Esophagus squamous epithelium (tissue), 5 donors: ENCODE measurements at regions not wholly inside any gene's neighbourhood (a gene's known extent, or its start where the extent isn't known, plus 50 kb on each side); places are given as distances from the start of the nearest gene placed in this dataset.

ENCODE experiments used
- DNase-seq: peaks from one replicate; lab custom pipeline; 2025; lab: John Stamatoyannopoulos, UW
- H3K27ac ChIP-seq, 4 donors: fragments of 200-600 bp; sonication (generic); one replicate each; pipeline ENCODE4 v1.5.1; 2016 to 2019; ENCODE audit warnings: mild to moderate bottlenecking in 1 of 4
- H3K27me3 ChIP-seq, 4 donors: fragments of 200-600 bp; sonication (generic); 1 replicate in 3 of 4; 2 replicates in 1 of 4; pipeline versions ENCODE4 v1.5.1 to v1.6.0; 2017 to 2021; ENCODE audit warnings: antibody characterized with exemption in 1 of 4
- H3K36me3 ChIP-seq, 3 donors: fragments of 200-600 bp; sonication (generic); one replicate each; pipeline ENCODE4 v1.5.1; 2016 to 2019
- H3K4me1 ChIP-seq, 3 donors: fragments of 200-600 bp; sonication (generic); one replicate each; pipeline ENCODE4 v1.5.1; 2017 to 2019
- H3K4me3 ChIP-seq, 4 donors: fragments of 200-600 bp; sonication (generic); 1 replicate in 3 of 4; 2 replicates in 1 of 4; pipeline ENCODE4 v1.5.1; 2016 to 2019; ENCODE audit warnings: mild to moderate bottlenecking in 2 of 4, moderate library complexity in 1 of 4
- H3K9me3 ChIP-seq, 3 donors: fragments of 200-600 bp; sonication (generic); one replicate each; pipeline ENCODE4 v1.5.1; 2016 to 2019
- POLR2A ChIP-seq, 4 donors: fragments of 450-650 bp; IDR thresholded peaks; one replicate each; pipeline ENCODE4 v1.6.1; 2017; ENCODE audit warnings: antibody characterized with exemption in 4 of 4, mild to moderate bottlenecking in 4 of 4, moderate library complexity in 3 of 4
- WGBS, 2 donors: methylation state at CpG; one replicate each; pipeline ENCODE4 v1.1.5; 2018; 5-methylcytosine and 5-hydroxymethylcytosine counted together
- intact Hi-C: fragments of 100-400 bp; cut with DNase I; formaldehyde crosslinking; loops from one replicate; pipeline ENCODE4 v1.15.0; 2022
- TF ChIP-seq, protein P1 (sequence below), 6 experiments: fragments of 450-650 bp in 4 of 6; fragments of 200-600 bp in 2 of 6; sonication (generic) in 2 of 6; IDR thresholded peaks; one replicate each; pipeline ENCODE4 v1.5.1; 2016 to 2019; ENCODE audit warnings: antibody characterized with exemption in 6 of 6, mild to moderate bottlenecking in 4 of 6, moderate library complexity in 4 of 6
- donor health status: DM: yes; HTN: yes; CAD: no.

GRCh38 chr5:86814907-86815306, 197.2 kb downstream of the COX7C start:
- H3K27me3 ChIP-seq: no peaks in the 10 kb centered on the region
- no peak overlapping the region for H3K4me3 ChIP-seq
- no peaks in the 10 kb centered on the region for H3K4me1 ChIP-seq
- no peaks in the 10 kb centered on the region for H3K9me3 ChIP-seq
- no peak for DNase-seq
- no peaks in the 10 kb centered on the region for H3K36me3 ChIP-seq
- TF ChIP-seq POLR2A (IDR thresholded peaks at IDR 0.05): no peak
- TF ChIP-seq, protein P1, sequence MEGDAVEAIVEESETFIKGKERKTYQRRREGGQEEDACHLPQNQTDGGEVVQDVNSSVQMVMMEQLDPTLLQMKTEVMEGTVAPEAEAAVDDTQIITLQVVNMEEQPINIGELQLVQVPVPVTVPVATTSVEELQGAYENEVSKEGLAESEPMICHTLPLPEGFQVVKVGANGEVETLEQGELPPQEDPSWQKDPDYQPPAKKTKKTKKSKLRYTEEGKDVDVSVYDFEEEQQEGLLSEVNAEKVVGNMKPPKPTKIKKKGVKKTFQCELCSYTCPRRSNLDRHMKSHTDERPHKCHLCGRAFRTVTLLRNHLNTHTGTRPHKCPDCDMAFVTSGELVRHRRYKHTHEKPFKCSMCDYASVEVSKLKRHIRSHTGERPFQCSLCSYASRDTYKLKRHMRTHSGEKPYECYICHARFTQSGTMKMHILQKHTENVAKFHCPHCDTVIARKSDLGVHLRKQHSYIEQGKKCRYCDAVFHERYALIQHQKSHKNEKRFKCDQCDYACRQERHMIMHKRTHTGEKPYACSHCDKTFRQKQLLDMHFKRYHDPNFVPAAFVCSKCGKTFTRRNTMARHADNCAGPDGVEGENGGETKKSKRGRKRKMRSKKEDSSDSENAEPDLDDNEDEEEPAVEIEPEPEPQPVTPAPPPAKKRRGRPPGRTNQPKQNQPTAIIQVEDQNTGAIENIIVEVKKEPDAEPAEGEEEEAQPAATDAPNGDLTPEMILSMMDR (IDR thresholded peaks at IDR 0.05): no peak
- H3K27ac ChIP-seq: no peak overlapping the region
- intact Hi-C loops: no loop called here

DNA sequence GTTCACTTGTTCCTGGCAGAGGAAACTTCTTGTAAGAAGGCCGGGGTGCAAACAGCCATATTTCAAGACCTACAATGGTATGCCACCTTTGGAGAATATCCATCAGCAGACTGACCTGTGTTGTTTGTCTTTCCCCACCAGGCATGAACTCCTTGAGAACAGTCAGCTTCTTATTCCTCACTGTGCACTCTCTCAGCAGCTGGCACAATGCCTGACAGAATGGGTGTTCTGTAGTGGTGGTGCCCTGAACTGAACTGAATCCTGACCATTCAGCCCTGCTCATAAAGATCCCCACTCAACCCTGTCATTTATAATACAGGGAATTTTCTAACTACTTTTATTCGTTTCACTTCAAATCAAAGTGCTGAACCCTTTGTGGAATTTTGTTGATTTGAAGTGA, 206.9 kb downstream of the COX7C start:
- no peaks in the 10 kb centered on the region for H3K36me3 ChIP-seq
- DNase-seq: no peak
- H3K9me3 ChIP-seq: no peaks in the 10 kb centered on the region
- TF ChIP-seq, protein P1 (IDR thresholded peaks at IDR 0.05): no peak
- no peak for TF ChIP-seq POLR2A (IDR thresholded peaks at IDR 0.05)
- 21 to 43% methylated on average over 2 of the region's 2 CpGs for WGBS, 2 donors
- intact Hi-C loops: no loop called here
- no peak overlapping the region for H3K4me3 ChIP-seq
- H3K4me1 ChIP-seq: no peaks in the 10 kb centered on the region
- H3K27me3 ChIP-seq: no peaks in the 10 kb centered on the region
- no peak overlapping the region for H3K27ac ChIP-seq

DNA sequence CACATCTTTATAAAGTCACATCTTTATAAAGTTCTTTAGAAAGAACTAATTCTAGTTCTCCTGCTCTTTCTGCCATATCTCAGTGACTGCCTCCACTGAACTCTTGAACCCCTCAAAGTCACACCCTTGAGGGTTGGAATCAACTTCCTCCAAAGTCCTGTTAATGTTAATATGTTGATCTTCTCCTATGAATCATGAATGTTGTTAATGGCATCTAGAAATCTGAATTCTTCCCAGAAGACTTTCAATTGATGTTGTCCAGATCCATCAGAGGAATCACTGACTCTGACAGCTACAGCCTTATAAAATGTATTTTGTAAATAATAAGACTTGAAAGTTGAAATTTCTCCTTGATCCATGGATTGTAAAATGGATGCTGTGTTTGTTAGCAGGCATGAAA, 213.4 kb downstream of the COX7C start:
- no peak for TF ChIP-seq POLR2A (IDR thresholded peaks at IDR 0.05)
- TF ChIP-seq, protein P1 (IDR thresholded peaks at IDR 0.05): no peak
- Histone ChIP-seq H3K4me3 (no peak overlapping the region), H3K36me3 (no peaks in the 10 kb centered on the region), H3K27me3 (no peaks in the 10 kb centered on the region), H3K4me1 (no peaks in the 10 kb centered on the region), H3K9me3 (no peaks in the 10 kb centered on the region), H3K27ac (no peak overlapping the region)
- no peak for DNase-seq
- intact Hi-C loops: no loop called here

DNA sequence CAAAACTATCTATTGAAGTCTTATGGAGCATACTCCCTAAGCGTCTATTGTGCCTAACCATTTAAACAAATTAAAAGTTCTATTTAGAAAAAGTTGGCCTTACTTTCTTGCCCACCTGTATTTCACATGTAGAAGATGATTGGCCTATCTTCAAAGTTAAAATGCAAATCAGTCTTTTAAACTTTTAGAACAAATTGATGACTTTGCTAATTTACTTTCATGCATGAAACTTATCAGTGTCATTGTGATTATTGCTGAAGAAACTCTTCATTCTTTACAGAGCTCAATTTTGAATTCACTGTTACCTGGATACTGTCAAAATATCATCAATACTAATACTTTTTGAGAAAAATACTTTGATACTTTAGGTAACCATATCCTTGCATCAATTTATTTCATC, 216.1 kb downstream of the COX7C start:
- H3K27me3 ChIP-seq: no peaks in the 10 kb centered on the region
- intact Hi-C loops: no loop called here
- H3K9me3 ChIP-seq: no peaks in the 10 kb centered on the region
- no peaks in the 10 kb centered on the region for H3K36me3 ChIP-seq
- H3K4me1 ChIP-seq: no peaks in the 10 kb centered on the region
- WGBS, 2 donors: 91 to 93% methylated on average over 1 of the region's 1 CpG
- H3K27ac ChIP-seq: no peak overlapping the region
- no peak for DNase-seq
- TF ChIP-seq, protein P1 (IDR thresholded peaks at IDR 0.05): no peak
- no peak for TF ChIP-seq POLR2A (IDR thresholded peaks at IDR 0.05)
- H3K4me3 ChIP-seq: no peak overlapping the region

DNA sequence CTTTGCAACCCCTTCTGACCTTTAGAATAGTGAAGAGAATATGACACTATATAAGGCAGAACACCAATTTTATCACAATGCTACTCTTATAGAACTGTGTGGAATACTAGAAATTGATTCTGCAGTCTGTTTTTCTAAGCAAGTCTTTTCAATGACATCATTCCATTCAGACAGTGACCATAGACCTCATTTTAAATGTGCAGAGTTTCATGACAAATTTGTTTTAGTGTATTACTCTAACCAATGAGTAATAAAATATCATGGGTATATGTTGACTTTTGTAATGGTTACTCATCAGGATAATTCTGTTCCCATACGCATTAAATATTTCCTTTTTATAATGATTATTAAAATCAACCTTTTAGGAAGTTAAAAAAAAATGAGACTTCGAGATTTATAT, 219.9 kb downstream of the COX7C start:
- Histone ChIP-seq H3K4me1 (no peaks in the 10 kb centered on the region), H3K36me3 (no peaks in the 10 kb centered on the region), H3K27ac (no peak overlapping the region), H3K4me3 (no peak overlapping the region), H3K27me3 (no peaks in the 10 kb centered on the region), H3K9me3 (no peaks in the 10 kb centered on the region)
- intact Hi-C loops: no loop called here
- WGBS, 2 donors: 67 to 68% methylated on average over 2 of the region's 2 CpGs
- no peak for DNase-seq
- TF ChIP-seq POLR2A (IDR thresholded peaks at IDR 0.05): no peak
- TF ChIP-seq, protein P1 (IDR thresholded peaks at IDR 0.05): no peak
